ENCODE measurements at regions not wholly inside any gene's neighbourhood (a gene's known extent, or its start where the extent isn't known, plus 50 kb on each side); places are given as distances from the start of the nearest gene placed in this dataset.
"Not testable (repeated sequence)": the region's sequence is repeated elsewhere in the genome, so short reads cannot be mapped to it uniquely, and the experiment has no call there.

- 65% methylated on average over 9 of the region's 9 CpGs for WGBS, 2 donors
- intact Hi-C loops (cut with DNase I): no loop called here
Observed at GRCh38 chr11:29224739-29225384, 792.0 kb downstream of the KCNA4 start.

GRCh38 chr11:29219531-29219930 is 797.3 kb downstream of the KCNA4 start:
- ATAC-seq; H3K36me3 ChIP-seq; H3K4me1 ChIP-seq; H3K27ac ChIP-seq; intact Hi-C loops (cut with DNase I); H3K27me3 ChIP-seq; H3K4me3 ChIP-seq; DNase-seq: not testable (repeated sequence)
- 0 to 92% methylated on average over 1 of the region's 1 CpG for WGBS, 2 donors
- peaks cover 0 to 46% (median 12%) of the 10 kb centered on the region in 11 donors for H3K9me3 ChIP-seq

More at GRCh38 chr11:29224739-29225384, 792.0 kb downstream of the KCNA4 start:
- Histone ChIP-seq H3K36me3 (no peaks in the 10 kb centered on the region), H3K27ac (no peak overlapping the region), H3K27me3 (no peaks in the 10 kb centered on the region), H3K9me3 (peaks cover 0 to 35% (median 8%) of the 10 kb centered on the region in 11 donors), H3K4me3 (no peak overlapping the region), H3K4me1 (no peaks in the 10 kb centered on the region)
- DNase-seq (no peak), ATAC-seq (no peak)
- TF ChIP-seq CTCF (IDR thresholded peaks at IDR 0.05): no peak

GRCh38 chr11:29217901-29218300 is 798.9 kb downstream of the KCNA4 start:
- Histone ChIP-seq H3K36me3 (no peaks in the 10 kb centered on the region), H3K9me3 (peaks cover 0 to 38% (median 12%) of the 10 kb centered on the region in 11 donors), H3K27me3 (no peaks in the 10 kb centered on the region), H3K4me1 (no peaks in the 10 kb centered on the region), H3K27ac (no peak overlapping the region), H3K4me3 (no peak overlapping the region)
- no peak for TF ChIP-seq CTCF (IDR thresholded peaks at IDR 0.05)
- DNase-seq (no peak), ATAC-seq (no peak)
- intact Hi-C loops (cut with DNase I): no loop called here

GRCh38 chr11:29214833-29215232 is 802.0 kb downstream of the KCNA4 start:
- H3K27me3 ChIP-seq: no peaks in the 10 kb centered on the region
- ATAC-seq: no peak
- H3K4me3 ChIP-seq: no peak overlapping the region
- DNase-seq: no peak
- intact Hi-C loops (cut with DNase I): no loop called here
- H3K4me1 ChIP-seq: no peaks in the 10 kb centered on the region
- peaks cover 0 to 14% (median 1%) of the 10 kb centered on the region in 11 donors for H3K9me3 ChIP-seq
- H3K36me3 ChIP-seq: no peaks in the 10 kb centered on the region
- H3K27ac ChIP-seq: no peak overlapping the region
- WGBS, 2 donors: 65 to 66% methylated on average over 4 of the region's 4 CpGs
- no peak for TF ChIP-seq CTCF (IDR thresholded peaks at IDR 0.05)

GRCh38 chr11:29211202-29211601 is 805.6 kb downstream of the KCNA4 start:
- WGBS, 2 donors: 75 to 76% methylated on average over 3 of the region's 3 CpGs
- Histone ChIP-seq H3K9me3 (peaks cover 0 to 2% (median 0%) of the 10 kb centered on the region in 11 donors), H3K4me3 (no peak overlapping the region), H3K27ac (no peak overlapping the region), H3K36me3 (no peaks in the 10 kb centered on the region), H3K4me1 (no peaks in the 10 kb centered on the region), H3K27me3 (no peaks in the 10 kb centered on the region)
- intact Hi-C loops (cut with DNase I): no loop called here
- TF ChIP-seq CTCF (IDR thresholded peaks at IDR 0.05): no peak
- no peak for ATAC-seq
- no peak for DNase-seq
